ENCODE measurements at regions not wholly inside any gene's neighbourhood (a gene's known extent, or its start where the extent isn't known, plus 50 kb on each side); places are given as distances from the start of the nearest gene placed in this dataset.

DNA sequence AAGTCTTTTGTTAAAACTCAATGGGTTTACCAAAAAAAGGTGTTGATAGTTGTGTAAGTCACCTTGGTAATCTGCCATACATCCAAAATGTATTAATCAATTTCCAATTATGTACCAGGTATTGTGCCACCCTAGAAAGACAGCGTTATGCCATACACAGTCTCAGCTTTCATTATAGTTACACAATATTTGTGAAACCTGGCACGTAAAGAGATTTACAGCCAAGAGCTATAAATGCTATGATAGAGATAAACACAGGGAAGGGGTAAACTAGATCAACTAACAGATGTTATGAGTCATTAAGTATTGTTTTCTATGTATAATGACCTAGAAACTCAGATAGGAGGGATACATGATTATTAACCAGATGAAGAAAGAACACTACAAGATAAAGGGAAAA is 725.6 kb upstream of the SLITRK5 start:
- TF ChIP-seq, protein P1, sequence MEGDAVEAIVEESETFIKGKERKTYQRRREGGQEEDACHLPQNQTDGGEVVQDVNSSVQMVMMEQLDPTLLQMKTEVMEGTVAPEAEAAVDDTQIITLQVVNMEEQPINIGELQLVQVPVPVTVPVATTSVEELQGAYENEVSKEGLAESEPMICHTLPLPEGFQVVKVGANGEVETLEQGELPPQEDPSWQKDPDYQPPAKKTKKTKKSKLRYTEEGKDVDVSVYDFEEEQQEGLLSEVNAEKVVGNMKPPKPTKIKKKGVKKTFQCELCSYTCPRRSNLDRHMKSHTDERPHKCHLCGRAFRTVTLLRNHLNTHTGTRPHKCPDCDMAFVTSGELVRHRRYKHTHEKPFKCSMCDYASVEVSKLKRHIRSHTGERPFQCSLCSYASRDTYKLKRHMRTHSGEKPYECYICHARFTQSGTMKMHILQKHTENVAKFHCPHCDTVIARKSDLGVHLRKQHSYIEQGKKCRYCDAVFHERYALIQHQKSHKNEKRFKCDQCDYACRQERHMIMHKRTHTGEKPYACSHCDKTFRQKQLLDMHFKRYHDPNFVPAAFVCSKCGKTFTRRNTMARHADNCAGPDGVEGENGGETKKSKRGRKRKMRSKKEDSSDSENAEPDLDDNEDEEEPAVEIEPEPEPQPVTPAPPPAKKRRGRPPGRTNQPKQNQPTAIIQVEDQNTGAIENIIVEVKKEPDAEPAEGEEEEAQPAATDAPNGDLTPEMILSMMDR (IDR thresholded peaks at IDR 0.05) = no peak
- TF ChIP-seq EZH2 (IDR thresholded peaks at IDR 0.05) (no peak), EZH2phosphoT487 (IDR thresholded peaks at IDR 0.05) (no peak)

Measured in neural progenitor cell (in vitro differentiated cells).